ENCODE measurements at regions not wholly inside any gene's neighbourhood (a gene's known extent, or its start where the extent isn't known, plus 50 kb on each side); places are given as distances from the start of the nearest gene placed in this dataset.
"Not testable (repeated sequence)": the region's sequence is repeated elsewhere in the genome, so short reads cannot be mapped to it uniquely, and the experiment has no call there.

DNA sequence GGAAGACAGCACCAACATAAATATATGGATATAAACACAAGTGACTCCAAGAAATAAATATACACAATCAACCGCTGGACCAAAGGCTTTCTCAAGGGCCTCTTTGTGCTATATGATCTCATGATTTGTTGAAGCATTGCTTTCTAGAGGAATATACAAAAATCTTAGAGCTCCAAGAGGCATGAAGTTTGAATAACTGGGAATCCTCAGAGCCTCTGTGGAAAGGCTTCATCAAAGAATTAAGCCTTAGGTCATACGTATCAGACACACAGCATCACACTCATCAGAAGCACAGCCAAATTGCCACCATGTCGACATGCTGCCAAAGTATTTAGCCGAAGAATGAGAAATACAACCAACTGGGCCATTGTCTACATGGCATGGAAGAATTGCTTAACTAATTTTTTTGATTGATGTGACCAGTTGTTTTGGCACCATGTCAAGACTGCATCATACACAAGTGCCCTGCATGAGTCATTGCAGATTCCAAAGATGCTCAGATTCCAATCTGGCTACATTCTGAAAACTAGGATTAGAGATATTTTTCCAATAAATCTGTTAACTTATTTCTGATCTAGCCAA, 860.6 kb upstream of the ZEB2 start:
- Histone ChIP-seq H3K27ac (no peak overlapping the region), H2AFZ (no peak overlapping the region)
- TF ChIP-seq, protein P1, sequence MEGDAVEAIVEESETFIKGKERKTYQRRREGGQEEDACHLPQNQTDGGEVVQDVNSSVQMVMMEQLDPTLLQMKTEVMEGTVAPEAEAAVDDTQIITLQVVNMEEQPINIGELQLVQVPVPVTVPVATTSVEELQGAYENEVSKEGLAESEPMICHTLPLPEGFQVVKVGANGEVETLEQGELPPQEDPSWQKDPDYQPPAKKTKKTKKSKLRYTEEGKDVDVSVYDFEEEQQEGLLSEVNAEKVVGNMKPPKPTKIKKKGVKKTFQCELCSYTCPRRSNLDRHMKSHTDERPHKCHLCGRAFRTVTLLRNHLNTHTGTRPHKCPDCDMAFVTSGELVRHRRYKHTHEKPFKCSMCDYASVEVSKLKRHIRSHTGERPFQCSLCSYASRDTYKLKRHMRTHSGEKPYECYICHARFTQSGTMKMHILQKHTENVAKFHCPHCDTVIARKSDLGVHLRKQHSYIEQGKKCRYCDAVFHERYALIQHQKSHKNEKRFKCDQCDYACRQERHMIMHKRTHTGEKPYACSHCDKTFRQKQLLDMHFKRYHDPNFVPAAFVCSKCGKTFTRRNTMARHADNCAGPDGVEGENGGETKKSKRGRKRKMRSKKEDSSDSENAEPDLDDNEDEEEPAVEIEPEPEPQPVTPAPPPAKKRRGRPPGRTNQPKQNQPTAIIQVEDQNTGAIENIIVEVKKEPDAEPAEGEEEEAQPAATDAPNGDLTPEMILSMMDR (IDR thresholded peaks at IDR 0.05): no peak

DNA sequence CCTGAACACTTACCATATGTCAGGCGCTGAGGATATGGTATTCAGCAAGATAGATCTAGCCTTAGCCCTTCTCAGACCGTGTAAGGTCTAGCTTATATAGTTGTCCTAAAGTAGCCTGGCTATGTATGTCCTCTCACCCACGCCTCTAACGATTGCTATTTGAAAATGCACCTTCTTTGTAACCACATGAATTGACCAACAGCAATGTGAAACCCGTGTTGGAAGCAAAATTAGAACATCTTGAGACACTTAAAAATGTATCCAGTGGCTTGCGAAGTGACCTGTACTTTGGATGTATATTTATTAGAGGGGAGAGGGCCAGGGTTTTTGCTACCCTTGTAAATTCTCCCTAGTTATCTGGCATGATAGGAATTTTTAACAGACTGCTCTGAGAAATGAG, 860.0 kb upstream of the ZEB2 start:
- no peaks in the 10 kb centered on the region for H3K9me3 ChIP-seq (ENCODE audit: control insufficient read depth, low read length)
- no peaks in the 10 kb centered on the region for H3K4me1 ChIP-seq
- H3K4me3 ChIP-seq (ENCODE audit: low read depth, low read length): no peak overlapping the region
- TF ChIP-seq, protein P1 (IDR thresholded peaks at IDR 0.05): no peak
- H3K27ac ChIP-seq: no peak overlapping the region
- H3K4me2 ChIP-seq (ENCODE audit: low read length): no peak overlapping the region
- H3K36me3 ChIP-seq (ENCODE audit: control insufficient read depth, insufficient read depth, low read length): no peaks in the 10 kb centered on the region
- H3K27me3 ChIP-seq (ENCODE audit: control insufficient read depth, insufficient read depth, low read length): no peaks in the 10 kb centered on the region
- no peak overlapping the region for H2AFZ ChIP-seq
- no peaks in the 10 kb centered on the region for H3K79me2 ChIP-seq
- H3K9ac ChIP-seq: no peak overlapping the region

More for the DNA sequence above, 860.6 kb upstream of the ZEB2 start:
- H3K79me2 ChIP-seq: no peaks in the 10 kb centered on the region
- no peaks in the 10 kb centered on the region for H3K4me1 ChIP-seq
- H3K27me3 ChIP-seq (ENCODE audit: control insufficient read depth, insufficient read depth, low read length): no peaks in the 10 kb centered on the region
- no peak overlapping the region for H3K4me3 ChIP-seq (ENCODE audit: low read depth, low read length)
- no peaks in the 10 kb centered on the region for H3K9me3 ChIP-seq (ENCODE audit: control insufficient read depth, low read length)
- no peak overlapping the region for H3K9ac ChIP-seq
- H3K36me3 ChIP-seq (ENCODE audit: control insufficient read depth, insufficient read depth, low read length): no peaks in the 10 kb centered on the region
- no peak overlapping the region for H3K4me2 ChIP-seq (ENCODE audit: low read length)

DNA sequence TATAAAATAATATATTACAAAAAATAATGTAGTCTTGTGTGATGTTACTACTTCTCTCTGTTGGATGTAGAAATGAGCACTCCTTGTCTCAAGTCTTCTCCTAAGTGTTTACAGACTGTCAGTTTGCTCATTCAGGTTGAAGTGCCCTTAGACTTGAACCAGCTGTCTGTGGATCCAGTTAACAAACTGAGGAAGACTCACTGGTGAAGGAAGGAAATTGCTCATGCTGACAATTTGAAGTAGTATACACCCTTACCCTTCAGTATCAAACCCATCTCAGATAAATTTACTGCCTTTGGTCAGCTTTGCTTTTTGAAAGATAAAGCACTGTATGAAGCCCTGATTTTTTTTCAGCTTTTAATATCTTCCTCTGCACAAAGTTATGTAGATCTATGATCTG, 854.2 kb upstream of the ZEB2 start:
- H3K9ac ChIP-seq: no peak overlapping the region
- TF ChIP-seq, protein P1 (IDR thresholded peaks at IDR 0.05): no peak
- no peak overlapping the region for H3K4me3 ChIP-seq (ENCODE audit: low read depth, low read length)

DNA sequence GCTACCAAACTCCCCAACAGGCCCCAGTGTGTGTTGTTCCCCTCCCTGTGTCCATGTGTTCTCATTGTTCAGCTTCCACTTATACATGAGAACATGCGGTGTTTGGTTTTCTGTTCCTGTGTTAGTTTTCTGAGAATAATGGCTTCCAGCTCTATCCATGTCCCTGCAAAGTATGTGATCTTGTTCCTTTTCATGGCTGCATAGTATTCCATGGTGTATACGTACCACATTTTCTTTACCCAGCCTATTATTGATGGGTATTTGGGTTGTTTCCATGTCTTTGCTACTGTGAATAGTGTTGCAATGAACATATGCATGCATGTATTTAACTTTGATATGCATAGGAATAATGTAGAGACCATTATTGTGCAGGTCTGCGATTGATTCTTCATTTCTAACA, 847.4 kb upstream of the ZEB2 start:
- not testable (repeated sequence) for H3K9me3 ChIP-seq (ENCODE audit: control insufficient read depth, low read length); H3K27me3 ChIP-seq (ENCODE audit: control insufficient read depth, insufficient read depth, low read length); H3K9ac ChIP-seq; H2AFZ ChIP-seq; H3K4me1 ChIP-seq; H3K4me3 ChIP-seq (ENCODE audit: low read depth, low read length); H3K79me2 ChIP-seq; H3K27ac ChIP-seq; H3K36me3 ChIP-seq (ENCODE audit: control insufficient read depth, insufficient read depth, low read length); H3K4me2 ChIP-seq (ENCODE audit: low read length)

More for the DNA sequence above, 854.2 kb upstream of the ZEB2 start:
- Histone ChIP-seq H3K36me3 (ENCODE audit: control insufficient read depth, insufficient read depth, low read length) (no peaks in the 10 kb centered on the region), H3K79me2 (no peaks in the 10 kb centered on the region), H3K4me1 (no peaks in the 10 kb centered on the region), H3K27ac (no peak overlapping the region), H3K9me3 (ENCODE audit: control insufficient read depth, low read length) (no peaks in the 10 kb centered on the region), H3K4me2 (ENCODE audit: low read length) (no peak overlapping the region), H3K27me3 (ENCODE audit: control insufficient read depth, insufficient read depth, low read length) (no peaks in the 10 kb centered on the region), H2AFZ (no peak overlapping the region)

DNA sequence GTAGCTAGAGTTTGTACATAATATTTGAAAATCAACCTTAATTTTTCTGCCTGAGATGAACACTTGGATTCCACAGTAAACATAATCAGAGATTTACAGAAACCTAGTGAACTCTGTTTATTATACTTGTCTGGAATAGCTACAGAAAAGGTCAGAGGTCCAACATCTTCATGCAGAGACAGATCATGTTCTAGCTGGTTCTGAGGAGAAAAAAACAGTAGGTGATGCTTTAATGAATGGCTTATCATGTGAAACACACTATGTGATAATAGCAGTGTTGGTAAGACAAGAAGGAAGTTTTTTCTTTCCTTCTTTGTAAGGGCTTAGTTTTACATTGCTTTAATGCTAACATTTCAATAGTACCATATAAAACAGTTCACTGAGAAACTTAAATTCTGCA, 846.4 kb upstream of the ZEB2 start:
- Histone ChIP-seq H3K9ac (no peak overlapping the region), H3K27ac (no peak overlapping the region), H3K36me3 (ENCODE audit: control insufficient read depth, insufficient read depth, low read length) (no peaks in the 10 kb centered on the region), H3K4me1 (no peaks in the 10 kb centered on the region), H3K4me3 (ENCODE audit: low read depth, low read length) (no peak overlapping the region), H3K79me2 (no peaks in the 10 kb centered on the region), H3K9me3 (ENCODE audit: control insufficient read depth, low read length) (no peaks in the 10 kb centered on the region), H3K4me2 (ENCODE audit: low read length) (no peak overlapping the region), H2AFZ (no peak overlapping the region), H3K27me3 (ENCODE audit: control insufficient read depth, insufficient read depth, low read length) (no peaks in the 10 kb centered on the region)
- TF ChIP-seq, protein P1 (IDR thresholded peaks at IDR 0.05): no peak

Data from parathyroid adenoma (tissue), 2 donors.